ENCODE measurements at regions not wholly inside any gene's neighbourhood (a gene's known extent, or its start where the extent isn't known, plus 50 kb on each side); places are given as distances from the start of the nearest gene placed in this dataset.
A peak's percentile ranks its signal among the peaks of the same experiment; 100 is the strongest.

DNA sequence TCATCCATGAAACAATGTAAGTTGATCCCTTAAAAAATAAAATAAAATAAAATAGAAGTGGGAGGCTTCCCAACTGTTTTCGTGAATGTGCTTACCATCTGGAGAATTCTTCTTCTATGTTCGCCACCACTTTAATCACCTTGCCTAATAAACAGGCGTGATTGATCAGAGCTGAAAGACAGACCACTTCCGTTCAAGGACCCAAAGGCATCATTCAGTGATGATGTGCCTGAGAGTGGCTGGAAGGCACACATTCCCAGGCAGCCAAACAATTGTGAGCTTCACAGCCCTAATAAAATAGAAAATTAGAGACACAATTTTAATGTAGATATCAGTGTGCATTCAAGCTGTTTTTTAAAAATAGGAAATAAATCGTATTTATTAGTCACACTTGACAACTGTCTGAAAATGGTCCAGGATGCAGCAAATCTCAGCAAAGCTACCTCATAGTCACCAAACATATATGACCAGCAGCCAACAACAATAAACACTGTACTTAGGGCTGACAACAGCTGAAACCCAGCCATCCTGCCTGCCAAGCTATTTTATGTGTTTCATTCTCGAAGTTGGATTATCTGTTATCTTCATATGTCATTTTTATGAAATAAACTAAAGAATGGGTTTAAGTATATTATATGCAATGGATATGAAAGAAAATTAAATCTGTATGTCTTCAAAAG is 163.2 kb upstream of the FAM9B start:
- DNase-seq (ENCODE audit: low read depth): no peak

DNA sequence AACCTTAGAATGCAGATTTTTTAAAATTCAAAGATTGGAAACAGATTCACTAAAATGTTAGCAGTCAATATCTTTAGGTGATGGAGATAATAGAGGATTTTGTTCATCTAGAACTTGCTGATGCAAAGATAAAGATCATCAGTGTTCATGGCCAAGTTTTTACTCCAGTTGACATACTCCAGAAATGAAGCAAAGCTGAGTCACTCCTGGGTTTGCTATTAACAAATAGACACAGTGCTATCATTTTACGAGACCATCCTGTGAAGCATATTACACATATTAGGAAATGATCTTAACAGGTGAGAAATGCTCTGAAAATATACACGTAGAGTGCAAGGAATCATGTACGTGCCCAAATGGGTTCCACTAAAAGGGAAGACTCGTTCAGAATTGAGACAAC is 170.6 kb upstream of the FAM9B start:
- no peak for DNase-seq (ENCODE audit: low read depth)

DNA sequence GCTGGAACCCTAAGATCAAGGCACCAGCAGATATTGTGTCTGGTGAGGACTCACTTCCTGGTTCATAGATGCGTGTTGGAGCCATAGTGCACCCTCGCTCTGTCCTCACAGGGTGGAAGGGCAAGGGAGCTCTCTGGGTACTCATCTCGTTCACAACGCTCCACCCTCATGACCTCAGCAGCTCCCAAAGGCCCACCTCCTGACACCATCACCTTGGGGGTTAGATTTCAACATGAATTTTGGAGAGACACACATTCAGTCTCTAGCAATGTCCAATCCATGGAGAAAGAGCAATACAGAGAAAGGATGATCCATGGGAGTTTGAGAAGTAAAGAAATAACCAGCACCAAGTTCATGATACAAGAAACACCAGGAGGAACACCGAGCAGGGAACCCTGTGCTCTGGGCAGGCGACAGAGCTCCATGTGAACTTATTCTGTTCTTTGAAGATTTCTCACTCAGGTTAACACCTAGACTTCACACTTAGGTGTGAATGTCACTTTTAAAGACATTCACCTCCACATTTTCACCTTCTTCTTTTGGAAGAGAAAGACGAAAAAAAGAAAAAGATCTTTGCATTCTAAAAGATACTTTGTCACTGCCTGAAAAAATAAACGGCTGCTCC is 171.8 kb upstream of the FAM9B start:
- DNase-seq (ENCODE audit: low read depth): peak; percentile 2

DNA sequence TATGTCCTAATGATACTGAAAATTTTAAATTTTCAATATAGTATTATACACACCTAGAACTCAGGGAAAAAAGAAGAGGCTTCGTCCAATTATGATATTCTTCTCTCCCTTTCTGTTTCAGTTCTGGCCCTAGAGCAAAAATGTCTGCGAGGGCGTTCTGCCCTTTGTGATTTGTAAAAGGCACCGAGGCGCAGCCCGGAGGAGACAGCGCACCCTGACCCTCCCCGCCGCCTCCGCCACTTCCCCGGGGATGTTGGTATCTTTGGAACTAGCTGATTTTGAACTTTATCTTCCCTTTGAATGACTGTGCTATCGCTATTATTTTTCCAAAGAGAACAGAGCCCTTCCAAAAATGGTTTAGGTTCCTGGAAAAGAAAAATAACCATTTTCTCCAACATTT is 173.2 kb upstream of the FAM9B start:
- no peak for DNase-seq (ENCODE audit: low read depth)

DNA sequence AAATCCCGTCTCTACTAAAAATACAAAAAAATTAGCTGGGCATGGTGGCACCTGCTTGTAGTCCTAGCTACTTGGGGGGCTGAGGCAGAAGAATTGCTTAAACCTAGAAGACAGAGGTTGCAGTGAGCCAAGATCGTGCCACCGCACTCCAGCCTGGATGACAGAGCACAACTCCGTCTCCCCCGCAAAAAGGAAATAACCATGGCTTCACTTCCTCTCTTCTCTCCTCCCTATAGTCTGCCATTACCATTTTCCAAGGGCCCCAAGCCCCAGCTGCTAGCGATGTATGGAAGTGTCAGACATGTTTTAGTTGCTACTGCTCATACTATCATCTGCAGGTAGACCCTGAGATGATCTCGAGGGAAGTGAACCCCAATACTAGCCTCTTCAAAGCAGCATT is 177.3 kb upstream of the FAM9B start:
- no peak for DNase-seq (ENCODE audit: low read depth)

DNA sequence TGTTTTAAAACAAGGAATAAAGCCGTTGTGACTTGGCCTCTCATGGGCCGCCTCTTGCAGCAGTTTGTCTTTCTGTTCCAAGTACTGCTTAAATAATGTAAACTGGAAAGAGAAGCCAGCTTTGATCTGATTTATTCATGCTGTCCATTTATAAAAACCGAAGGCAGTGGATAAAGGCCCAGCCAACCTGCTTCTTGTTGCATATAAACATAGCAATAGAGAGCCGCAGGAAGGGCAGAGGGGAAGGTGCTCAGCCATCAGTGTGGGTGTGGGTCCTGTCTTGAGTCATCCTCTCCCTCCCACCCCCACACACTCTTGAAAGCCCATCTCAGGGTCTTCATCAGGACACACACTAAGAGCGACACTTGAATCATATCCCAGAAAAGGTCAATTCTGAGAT is 187.9 kb upstream of the FAM9B start:
- no peak for DNase-seq (ENCODE audit: low read depth)

DNA sequence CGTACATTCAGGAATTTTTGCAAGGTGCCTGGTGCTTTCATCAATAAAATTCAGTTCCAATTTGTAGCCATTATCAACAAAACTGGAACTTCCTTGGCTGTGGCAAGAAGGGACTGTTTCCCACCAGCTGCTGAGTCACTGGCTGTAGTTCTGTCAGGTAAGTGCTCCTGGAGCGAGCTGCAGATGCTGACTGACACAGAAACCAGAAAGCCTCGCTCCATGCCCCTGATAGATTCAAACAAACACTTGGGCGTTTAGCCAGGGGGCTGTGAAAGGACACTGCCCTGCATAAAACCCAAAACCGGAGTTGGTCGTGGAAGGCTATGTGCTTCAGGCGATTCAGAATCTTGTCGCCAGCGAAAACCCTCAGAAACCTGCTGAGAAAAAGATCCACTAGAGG is 188.4 kb upstream of the FAM9B start:
- no peak for DNase-seq (ENCODE audit: low read depth)

DNA sequence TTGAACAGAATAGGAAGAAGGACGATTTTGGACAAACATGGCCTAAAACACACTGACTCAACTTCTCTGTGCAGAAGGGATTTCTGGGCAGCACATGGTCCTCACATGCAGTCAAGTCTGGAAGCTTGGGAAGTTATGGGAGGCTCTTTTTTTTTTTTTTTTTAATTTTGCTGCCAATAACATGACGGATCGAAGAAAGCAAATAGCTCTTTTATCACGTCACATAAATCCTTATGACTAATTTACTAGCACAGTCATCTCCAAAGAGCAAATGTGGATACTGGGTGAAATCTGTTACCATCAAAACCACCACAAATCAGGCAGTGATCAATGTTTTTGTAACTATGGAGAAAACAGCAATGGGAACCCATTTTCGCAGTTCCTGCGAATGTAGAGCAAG is 193.3 kb upstream of the FAM9B start:
- no peak for DNase-seq (ENCODE audit: low read depth)

DNA sequence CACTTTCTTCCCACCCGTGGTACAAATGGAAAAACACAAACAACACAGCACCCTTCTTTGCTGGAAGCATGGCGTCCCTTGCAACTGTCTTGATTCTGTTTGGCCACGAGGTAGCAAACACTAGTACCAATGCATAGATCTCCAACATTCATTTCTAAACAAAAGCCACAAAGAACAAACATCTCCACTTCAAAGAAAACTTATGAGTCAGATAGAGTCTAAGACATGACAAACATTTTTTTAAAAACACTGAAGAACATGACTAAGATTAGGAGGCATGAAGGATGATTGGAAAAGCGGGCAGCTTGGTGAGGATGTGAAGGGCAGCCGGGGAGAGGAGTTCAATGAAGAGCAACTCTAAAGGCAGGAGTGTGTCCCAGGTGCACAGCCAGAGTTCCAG is 197.6 kb upstream of the FAM9B start:
- DNase-seq (ENCODE audit: low read depth): no peak

DNA sequence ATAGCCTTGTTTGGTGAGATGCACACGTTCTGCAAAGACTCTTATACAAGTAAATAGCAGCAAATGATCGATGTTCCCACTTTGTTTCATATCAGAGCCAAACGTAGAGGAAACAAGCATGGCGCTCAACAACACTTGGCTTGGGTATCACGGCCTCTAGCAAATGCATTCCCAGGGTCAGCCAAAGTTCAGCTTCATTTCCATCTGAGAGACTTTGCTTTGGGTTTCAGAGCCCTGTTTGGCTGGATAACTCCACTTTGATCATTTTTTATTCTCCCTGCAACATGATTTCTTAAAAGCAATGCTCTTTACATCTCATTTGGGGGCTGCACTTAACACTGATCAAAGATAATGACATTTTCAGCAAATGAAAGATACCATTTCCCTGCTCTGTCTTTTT is 199.2 kb upstream of the FAM9B start:
- no peak for DNase-seq (ENCODE audit: low read depth)

DNA sequence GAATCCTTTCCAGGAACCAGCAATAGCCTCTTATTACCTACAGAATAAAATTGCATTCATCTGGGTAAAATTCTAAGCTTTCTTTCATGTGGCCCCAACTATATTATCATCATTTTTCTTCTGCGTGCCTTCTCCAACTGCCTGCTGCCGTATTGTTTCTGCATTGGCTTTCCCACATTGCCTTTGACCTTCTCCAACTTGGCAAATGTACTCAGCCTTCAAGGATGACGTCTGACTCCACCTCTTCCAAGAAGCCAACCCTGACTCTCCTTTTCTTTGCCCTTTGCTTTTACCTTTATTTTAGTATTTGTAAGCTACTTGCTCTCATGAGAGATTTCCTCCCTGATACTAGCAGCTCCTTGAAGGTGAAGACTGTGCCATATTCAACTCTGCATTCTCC is 200.4 kb upstream of the FAM9B start:
- DNase-seq (ENCODE audit: low read depth): no peak

DNA sequence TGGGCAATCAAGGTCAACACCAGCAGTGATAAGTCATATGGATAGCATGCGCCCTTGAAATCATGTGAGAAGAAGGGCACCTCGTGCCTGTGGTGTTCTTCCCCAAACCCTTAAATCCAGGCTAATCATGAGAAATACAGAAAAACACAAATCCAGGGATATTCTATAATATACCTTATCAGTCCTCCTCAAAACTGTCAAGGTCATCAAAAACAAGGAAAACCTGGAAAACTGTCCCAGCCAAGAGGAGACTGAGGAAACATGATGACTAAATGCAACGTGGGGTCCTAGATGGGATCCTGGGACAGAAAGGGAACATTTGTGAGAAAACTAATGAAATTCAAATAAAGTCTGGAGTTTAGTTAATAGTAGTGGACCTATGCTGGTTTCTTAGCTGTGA is 201.8 kb upstream of the FAM9B start:
- DNase-seq (ENCODE audit: low read depth): no peak

DNA sequence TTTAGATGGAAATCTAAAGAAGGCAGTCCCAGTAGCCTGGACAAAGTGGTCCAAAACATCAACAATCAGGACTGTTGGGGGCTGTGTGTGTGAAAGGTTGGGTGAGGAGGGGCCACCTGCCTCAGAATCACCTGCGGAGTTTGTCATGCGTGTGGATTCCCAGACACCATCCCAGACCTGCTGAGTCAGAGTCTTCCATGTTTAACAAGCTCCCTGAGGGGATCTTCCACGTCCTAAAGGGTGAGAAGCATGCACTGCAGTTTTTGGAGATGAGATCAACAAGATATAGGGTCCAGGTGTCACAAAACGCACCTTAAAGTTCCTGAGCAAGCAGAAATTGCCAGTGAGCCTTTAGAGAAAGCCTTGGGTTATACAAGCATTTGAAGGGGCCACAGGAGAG is 207.0 kb upstream of the FAM9B start:
- DNase-seq (ENCODE audit: low read depth): no peak

DNA sequence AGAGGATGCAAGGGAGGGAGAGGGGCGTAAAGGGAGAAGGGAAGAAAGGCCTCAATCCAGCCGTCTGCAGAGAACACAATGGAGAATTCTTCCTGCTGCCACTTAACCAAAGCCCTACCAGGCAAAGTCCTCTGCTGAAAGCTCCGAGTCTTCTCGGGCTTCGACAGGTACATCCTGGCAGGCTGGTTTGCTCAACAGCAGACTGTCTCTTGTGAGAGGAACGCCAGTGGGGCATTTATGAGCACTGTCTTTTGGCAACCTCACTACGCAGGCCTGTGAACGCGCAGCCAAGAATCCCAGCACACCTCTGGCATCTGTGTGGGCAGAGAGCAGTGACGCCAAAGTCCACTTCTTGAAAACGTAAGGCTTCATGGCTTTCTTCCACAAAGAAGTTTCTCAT is 207.5 kb upstream of the FAM9B start:
- DNase-seq (ENCODE audit: low read depth): no peak

DNA sequence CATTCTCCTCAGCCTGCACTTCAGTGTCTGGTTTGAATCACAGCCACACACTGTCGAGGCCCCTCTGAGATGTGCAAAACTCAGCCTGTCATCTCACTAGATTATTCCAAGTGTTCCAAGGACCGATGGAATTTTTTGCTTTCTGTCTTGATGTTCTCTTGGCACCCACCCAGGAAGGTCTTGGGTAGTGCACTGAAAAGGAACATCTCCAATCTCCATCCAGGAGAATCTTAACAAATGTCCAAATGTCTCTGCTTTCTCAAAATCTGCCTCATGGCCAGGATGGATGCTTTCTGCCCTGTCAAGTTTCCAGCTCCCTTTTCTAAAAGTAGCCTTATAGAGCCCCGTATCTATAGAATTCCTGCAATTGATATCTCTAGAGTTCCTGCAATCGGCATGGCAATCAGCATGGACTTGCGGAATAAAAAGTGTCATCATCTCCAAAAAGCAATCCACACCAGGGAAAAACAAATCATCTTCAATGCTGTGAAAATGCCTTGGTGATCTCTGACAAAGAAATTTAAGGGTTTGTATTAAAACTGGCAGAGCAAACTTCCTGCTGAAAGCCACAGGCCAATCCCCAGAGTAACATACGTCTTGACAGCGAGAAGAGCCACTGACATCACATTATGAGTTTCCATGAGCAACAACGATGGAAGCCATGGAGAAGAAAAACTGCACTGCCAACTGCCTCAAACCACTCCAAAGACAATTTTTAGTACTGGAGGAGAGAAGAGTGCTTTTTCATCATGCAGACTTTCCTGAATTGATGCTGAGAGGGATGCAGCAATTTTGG is 215.3 kb upstream of the FAM9B start:
- no peak for DNase-seq (ENCODE audit: low read depth)

DNA sequence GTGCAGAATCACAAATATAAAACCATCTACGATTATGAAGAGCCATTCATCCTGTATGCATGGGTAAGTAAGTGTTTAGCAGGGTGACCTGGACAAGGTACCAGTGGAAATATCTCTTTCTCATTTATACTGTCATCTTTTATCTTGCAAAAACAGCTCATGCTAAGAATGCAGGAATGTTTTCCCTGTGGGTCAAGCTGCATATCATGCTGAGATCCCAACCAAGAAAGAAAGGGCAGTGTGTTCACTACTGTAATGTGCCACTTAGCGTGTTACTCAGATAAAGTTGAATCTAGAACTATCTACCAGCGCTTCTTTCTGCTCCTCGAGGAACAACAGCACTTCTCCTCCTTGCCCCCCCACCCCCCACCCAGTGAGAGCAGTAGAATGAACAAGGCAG is 212.7 kb upstream of the TBL1X start:
- DNase-seq (ENCODE audit: low read depth): no peak

DNA sequence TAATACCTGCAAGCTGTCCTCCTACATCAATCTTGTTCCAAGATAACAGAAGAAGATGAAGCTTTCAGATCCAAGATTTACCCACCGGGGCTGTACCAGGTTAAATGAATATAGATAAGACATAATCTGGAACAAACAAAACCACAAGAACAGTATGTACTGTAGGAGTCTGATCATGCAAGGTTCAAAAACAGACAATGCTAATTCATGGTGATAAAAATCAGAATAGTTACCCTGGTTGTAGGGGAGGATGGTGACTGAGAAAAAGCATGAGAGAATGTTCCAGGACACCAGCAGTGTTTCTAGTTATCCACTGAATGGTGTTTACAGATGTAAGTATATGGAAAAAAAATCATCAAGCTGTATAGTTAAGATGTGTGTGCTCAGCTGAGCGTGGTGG is 211.6 kb upstream of the TBL1X start:
- DNase-seq (ENCODE audit: low read depth): no peak

DNA sequence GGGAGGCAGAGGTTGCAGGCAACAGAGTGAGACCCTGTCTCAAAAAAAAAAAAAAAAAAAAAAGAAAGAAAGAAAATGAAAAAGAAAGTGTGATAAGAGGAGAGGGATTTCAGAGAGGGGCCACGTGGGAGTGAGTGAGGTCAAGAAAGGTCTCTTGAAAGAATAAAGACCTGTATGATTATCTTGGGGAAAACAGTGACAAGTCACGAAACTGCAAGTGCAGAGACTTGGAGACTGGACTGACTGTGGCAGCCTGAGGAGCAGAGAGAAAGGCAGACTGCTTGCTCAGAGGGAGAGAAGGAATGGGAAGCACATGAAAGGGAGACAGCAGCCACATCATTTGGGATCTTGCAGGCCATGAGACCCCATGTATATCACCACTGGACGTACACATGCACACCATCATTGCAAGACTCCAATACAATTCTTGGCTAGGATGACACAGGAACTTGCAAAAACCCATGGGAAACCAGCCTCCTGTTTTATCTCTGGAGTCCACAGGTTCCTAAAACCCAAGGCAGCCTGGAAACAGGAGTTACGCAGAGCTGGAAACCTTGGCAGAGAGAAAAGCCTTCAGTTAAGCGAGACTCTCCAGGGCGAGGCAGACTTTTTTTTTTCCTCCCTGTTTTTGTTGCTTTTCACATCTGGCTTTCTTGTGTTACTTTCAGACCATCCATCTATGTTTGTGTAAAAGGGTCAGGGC is 207.0 kb upstream of the TBL1X start:
- no peak for DNase-seq (ENCODE audit: low read depth)

DNA sequence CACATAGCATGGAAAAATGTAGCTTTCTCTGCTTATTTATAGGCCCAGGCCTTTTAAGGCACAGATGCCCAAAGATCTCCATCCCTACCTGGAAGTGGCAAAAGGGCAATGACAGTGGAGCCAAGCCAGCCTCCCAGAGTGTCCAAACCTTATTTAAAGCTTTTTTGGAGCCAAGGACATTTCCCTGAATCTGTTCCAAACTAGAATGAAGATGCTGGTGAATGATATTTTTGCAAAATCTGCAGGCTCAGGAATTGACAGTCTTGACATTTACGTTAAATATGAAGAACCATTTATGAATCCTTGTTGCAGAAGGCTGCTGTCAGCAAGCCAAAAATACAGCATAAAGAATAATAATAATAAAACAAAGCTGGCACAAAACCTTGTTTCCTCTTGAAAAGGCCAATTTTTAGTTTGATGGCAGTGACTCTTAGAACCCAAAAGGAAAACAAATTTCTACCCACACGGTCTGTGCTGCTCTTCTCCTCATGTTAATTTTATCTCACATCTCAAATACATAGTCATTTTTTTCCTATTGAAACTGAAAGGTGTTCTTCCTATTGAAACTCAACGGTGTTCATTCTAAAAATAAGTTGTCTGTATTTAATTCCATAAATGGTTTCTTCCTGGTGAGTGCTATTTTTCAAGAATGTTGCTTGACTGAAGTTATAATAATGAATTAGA is 206.3 kb upstream of the TBL1X start:
- no peak for DNase-seq (ENCODE audit: low read depth)

DNA sequence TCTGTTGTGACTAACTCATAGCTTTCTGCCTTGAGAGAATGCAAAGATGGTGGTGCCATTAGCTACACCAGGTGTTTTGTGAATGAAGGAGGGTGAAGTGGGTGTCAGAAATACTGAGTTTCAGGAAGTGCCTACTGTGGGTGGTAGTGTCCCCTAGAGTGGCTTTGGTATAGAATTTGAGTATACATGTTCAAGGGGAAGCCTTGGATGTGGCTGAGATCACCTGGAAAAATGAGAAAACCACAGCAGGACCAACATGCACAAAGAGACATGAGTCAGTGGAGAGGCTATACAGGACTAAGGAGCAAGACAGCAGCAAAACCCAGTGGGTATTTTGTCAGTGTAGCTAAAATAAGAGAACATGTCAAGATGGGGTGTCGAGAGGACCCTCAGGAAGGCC is 204.3 kb upstream of the TBL1X start:
- DNase-seq (ENCODE audit: low read depth): no peak

DNA sequence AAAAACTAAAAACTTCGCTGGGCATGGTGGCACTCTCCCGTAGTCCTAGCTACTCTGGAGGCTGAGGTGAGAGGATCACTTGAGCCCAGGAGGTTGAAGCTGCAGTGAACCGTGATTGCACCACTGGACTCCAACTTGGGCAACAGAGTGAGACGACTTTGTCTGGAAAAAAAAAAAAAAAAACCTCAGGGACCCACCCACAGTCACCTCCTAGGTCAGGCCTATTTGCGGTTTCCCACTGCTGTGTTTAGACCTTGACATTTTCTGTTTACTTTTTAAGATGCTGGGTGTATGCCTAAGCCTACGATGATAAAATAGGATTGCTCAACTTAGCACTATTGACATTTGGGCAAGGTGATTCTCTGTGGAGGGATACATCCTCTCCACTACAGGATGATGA is 197.4 kb upstream of the TBL1X start:
- DNase-seq (ENCODE audit: low read depth): no peak

DNA sequence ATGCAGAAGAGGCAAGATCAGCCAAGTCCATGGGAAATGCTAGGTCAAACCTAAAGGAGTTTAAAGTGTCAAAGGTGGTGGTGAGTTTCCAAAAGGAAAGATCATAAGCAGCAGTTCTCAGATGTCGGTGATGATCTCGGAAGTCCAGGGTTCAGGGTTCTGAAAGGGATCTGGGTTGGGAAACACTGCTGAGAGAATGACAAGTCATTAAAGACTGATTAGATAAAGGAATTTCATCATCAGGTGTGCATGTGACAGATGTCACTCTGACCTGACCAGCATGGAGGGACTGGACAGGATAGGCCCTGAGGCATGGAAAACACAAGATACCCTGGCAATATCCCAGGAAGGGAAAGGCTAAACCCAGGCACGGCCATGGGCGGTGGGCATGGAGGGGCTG is 195.7 kb upstream of the TBL1X start:
- no peak for DNase-seq (ENCODE audit: low read depth)
